SK-N-DZ (cell line): ENCODE measurements at regions not wholly inside any gene's neighbourhood (a gene's known extent, or its start where the extent isn't known, plus 50 kb on each side); places are given as distances from the start of the nearest gene placed in this dataset.
"Not testable (repeated sequence)": the region's sequence is repeated elsewhere in the genome, so short reads cannot be mapped to it uniquely, and the experiment has no call there.

ENCODE experiments used
- DNase-seq: peaks from one replicate; pipeline ENCODE4 v3.0.0-alpha.2; 2015; ENCODE audit warnings: low spot score

DNA sequence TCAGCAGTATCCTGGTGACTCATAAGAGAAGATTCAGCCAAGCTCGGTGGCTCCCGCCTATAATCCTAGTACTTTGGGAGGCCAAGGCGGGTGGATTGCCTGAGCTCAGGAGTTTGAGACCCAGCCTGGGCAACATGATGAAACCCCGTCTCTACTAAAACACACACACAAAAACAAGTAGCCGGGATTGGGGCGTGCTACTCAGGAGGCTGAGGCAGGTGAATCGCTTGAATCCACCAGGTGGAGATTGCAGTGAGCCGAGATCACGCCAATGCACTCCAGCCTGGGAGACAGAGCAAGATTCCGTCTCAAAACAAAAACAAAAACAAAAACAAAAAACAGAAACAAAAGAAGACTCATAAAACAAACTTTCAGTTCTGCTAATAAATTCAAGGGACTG, 551.1 kb upstream of the POT1 start:
- no peak for DNase-seq

DNA sequence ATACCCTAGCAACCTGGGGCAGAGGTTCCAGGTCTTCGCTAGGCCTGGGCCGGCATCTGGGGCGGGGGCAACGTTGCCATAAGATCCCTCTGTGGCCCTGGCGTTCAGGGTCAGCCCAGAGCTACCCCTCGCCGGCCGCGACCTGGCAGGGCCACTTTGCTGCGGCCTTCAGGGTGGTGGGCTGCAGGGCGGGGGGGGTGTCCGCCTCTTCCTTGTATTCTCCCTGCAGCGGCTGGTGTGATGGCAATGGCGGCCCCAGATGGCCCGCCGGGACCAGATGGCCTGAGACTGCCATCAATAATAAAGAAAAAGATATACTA, 539.2 kb upstream of the POT1 start:
- DNase-seq, result no peak

DNA sequence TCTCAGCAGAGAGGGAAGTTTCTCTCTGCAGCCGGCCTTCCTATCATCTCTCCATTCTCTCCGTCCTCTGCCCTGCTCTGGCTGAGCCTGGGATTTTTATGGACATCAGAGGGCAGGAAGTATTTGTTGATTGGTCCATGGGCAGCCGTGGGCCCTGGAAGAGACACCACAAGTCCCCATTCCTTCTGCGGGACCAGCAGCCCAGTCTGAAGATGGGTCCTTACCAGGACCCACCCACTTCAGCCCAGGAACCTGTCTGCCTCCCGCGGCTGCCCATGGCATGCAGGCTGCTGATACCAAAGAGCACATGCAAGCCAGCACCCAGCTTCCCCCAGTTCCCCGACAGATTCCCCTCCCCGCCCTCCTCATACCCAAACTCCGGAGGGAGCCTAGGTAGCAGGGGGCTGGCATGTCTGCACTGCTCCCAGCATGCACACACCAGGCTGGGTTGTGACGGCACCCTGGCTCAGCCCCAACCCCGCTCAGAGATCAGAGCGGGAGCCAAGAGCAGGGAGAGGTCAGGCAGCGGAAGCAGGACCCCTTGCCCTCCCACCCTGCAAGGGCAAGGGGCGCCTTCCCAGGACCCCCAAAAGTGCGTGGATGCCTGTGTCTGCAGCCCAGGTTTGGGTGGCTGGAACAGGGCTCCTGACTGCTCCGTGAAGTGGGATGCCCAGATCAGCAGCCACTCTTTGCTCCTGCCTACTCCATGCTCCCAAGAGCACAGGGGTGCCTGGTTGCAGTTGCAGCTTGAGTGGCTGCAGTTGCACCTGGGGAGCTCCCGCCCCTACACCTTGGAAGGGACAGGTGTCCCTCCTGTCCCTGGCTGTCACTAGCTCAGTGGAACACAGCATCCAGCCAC, 538.6 kb upstream of the POT1 start:
- DNase-seq, result no peak

DNA sequence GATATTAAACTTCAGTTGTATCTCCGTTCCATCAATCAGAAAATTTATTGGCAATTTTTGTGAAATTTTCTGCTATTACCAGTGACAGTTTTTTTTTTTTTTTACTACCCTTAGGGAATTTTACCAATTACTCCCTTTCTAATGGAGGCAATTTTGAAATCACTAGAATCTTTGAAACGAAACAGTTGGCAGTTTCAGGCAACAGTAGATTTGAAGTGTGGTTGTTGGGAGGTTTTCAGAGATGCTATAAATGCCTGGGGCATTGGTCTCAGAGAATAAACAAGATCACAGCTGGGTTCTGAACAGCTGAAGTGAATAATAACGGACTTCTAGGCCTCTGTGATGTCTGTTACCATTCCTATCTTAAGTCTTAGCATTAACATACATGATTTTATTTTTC, 535.9 kb upstream of the POT1 start:
- DNase-seq, result no peak

DNA sequence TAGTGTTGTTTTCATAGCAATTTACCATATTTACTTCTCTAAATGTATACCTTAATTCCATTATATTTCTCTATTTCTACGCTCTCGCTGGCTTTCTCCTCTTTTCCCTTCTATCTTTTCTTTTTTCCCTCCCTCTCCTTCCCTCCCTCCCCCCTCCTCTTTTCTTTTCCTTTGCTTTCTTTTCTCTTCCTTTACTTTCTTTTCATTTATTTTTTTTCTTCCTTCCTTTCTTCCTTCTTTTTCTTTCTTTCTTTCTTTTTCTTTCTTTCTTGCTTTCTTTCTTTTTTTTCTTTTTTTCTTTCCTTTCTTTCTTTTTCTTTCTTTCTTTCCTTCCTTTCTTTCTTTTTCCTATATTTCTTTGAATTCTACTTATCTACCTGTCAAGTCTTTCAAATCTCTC, 533.0 kb upstream of the POT1 start:
- DNase-seq, result no peak

DNA sequence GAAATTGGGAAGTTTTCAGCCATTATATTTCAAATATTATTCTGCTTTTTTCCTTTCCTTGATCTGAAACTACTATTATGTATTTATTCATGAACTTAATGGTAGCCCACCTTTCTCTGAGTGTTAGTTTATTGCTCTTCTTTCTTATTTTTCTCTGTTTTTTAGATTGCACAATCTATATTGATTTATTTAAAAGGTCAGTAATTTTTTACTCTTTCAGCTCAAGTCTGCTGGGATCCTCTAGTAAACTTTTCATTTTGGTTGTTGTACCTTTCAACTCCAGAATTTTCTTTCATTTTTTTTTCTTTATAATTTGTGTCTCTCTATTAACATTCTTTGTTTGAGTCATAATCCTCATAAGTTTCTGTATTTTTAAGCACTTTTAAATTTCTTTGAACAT, 529.4 kb upstream of the POT1 start:
- DNase-seq, result no peak

DNA sequence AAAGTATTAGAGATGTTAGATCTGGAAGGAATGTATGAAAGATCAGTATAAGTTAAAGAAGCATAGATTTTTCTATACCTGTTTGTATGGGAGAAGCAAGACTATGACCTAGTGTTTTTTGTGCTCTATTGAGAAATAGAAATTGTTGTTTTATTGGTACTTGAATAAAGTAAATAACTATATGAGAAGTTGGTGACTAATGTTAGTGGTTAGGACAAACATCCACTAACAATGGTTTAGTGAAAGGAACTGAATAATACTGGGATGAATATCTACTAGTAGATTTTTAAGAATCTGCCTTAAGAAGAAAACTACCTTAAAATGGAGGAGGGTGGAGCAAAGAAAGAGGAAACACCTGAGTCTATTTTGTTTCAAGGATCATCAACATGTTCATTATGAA, 521.1 kb upstream of the POT1 start:
- DNase-seq, result no peak

DNA sequence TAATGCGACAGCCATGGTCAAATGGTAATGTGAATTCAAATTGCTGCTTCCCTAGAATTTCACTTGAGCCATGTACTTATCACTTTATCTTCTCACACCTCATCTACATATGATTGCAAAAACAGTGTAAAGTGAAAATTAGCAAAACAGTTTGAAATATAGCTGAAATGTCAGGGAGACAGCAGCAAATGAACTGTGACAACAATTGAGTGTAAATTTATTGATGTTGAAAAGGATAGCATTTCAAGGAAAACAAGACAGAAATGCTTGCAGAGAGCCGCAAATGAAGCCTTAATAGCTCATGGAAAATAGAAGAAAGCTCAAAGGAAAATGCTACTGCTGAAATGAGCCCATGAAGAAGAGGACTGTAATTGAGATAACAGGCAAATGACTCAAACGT, 516.2 kb upstream of the POT1 start:
- DNase-seq, result no peak

DNA sequence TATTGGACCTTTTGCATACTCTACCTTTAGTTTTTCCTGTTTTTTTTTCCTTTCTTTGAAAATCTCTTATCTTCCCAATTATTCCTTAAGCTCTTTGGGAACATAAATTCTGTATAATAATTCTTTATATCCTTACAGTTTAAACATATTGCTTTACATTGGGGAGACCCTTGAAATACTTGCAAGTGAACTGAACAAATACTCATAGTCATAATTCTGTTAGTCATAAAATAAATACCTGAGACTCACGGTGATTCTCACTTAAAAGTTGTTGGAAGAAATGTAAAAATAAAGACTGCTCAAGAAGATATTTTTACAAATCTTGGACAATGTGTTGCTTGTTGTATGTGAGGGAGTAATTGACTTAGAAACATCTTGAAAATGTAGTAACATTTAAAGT, 515.2 kb upstream of the POT1 start:
- no peak for DNase-seq

DNA sequence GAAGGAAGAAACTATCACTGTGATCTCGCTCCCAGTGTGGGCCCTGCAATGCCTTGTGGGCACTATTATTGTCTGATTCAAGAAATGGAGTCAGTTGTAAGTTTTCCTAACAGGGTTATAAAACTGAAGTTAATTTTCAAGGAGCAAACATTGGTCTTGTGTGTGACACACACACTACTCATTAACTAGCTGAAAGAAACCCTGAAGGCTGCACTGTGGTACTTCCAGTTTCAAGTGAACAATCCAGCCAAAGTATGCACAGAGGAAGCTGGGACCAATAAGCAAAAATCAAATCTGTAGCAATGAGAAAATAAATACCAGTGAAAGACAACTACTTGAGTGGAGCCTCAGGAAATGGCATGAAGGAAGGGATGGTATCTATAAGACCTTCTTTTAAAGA, 506.6 kb upstream of the POT1 start:
- no peak for DNase-seq

DNA sequence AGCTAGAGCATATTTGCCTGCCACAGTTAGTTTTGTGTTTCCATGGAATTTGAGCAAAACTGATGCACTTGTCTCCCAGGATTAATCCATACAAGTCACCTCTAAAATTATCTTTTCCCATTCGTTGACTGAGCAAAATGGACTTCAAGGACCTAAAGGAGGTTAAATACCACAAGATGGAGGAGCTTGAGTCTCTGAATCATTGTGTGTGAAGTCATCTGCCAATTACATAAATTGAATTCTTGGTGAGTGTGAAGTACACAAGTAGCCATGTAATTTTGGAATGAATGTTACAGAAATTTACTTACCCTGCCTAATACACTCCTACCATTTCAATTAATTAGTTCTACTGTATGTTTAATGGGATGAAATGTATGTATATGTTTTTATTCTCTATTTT, 501.7 kb upstream of the POT1 start:
- DNase-seq, result no peak

DNA sequence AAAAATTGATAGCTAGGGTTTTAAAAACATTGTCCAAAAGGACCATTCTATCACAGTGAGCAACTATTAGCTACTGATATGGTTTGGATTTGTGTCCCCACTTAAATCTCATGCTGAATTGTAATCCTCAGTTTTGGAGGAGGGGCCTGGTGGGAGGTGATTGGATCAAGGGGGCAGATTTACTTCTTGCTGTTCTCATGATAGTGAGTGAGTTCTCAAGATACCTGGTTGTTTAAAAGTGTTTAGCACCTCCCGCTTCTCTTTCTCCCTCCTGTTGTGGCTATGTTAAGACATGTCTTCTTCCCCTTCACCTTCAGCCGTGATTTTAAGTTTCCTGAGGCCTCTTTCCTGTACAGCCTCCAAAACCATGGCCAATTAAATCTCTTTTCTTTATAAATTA, 500.4 kb upstream of the POT1 start:
- no peak for DNase-seq

DNA sequence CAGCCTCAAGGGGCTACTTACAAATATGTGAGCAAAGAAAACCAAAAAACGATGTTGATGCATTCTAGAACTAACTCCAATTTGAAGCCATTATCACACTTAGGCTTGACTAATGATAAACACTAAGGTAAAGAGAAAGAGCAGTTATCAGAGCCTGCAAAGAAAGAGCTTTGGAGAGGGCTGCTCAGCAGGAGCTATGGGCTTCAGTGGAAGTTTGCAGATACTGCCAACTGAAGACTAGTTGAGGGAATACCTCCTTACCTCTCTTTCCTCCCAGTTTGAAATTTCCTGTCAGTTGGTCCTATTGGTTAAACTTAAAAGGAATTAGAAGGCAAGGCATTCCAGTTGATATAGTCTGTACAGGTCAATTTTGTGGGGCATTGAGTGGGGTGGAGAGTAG, 498.1 kb upstream of the POT1 start:
- no peak for DNase-seq

DNA sequence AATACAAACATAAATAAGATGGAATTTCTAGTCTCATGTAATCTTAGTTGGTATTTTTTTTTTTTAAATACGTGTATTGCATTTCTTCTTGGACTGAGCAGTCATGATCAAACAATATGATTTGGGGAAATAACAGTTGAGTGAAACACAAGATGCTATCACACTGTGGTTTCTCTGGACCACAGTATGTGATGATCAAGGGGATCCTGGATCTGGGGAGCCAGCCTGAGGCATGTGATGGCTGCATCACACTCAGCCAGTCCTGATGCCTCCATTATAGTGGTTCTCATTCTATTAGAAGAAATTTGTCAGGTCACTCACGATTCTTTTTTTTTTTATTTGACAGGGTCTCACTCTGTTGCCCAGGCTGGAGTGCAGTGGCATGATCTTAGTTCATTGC, 495.9 kb upstream of the POT1 start:
- DNase-seq, result no peak

DNA sequence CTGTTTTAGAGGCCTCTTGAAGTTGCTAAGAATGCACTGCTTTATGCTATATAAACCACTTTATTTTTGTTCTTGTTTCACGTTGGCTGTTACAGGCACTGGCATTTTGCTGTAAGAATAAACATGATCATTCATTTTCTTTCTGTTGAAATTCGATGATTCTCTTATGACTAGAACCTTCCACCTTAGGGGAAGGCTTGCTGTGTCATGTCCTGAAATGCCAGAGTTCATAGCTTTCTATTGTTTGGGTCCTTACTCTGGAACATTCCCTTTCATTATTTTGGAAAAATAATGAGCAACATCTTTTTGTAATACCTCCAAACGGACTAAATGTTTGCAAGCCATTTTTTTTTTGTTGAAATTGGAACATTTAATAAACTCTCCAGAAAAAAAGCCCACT, 495.1 kb upstream of the POT1 start:
- DNase-seq, result no peak

DNA sequence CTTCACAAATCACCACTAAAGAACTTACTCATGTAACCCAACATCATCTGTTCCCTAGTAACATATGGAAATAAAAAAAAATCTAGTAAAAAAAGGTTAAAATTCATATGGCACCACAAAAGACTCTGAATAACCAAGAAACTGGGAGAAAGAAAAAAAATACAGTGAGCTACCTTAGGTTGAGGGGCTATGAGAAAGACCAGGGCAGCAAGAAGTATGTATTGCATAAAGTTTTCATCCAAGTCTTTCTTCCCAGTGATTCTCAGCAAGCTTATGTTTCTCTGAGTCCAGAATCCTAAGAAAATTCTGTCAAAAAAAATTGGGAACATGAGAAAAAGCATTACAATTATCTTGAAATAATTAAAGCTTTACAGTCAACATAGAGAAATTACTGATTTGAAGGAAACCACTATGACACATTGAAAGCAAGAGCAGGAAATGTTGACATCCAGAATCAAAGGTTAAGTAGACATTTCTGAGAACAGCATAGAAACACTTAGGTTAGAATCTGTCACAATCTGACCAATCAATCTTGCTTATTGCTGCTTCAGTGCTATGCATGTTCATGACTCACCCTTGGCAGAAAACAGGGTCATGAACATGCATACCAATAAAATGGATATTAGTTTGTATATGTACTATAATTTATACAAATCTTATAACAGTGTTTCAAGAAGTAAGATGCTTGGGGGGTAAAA, 494.0 kb upstream of the POT1 start:
- no peak for DNase-seq

DNA sequence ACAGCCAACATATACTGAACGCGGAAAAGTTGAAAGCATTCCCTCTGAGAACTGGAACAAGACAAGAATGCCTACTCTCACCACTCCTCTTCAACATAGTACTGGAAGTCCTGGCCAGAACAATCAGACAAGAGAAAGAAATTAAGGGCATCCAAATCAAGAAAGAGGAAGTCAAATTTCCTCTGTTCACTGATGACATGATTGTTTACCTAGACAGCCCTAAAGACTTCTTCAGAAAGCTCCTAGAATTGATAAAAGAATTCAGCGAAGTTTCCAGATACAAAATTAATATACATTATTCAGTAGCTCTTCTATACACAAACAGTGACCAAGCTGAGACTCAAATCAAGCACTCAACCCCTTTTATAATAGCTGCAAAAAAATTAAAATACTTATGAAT, 491.8 kb upstream of the POT1 start:
- DNase-seq, result not testable (repeated sequence)

DNA sequence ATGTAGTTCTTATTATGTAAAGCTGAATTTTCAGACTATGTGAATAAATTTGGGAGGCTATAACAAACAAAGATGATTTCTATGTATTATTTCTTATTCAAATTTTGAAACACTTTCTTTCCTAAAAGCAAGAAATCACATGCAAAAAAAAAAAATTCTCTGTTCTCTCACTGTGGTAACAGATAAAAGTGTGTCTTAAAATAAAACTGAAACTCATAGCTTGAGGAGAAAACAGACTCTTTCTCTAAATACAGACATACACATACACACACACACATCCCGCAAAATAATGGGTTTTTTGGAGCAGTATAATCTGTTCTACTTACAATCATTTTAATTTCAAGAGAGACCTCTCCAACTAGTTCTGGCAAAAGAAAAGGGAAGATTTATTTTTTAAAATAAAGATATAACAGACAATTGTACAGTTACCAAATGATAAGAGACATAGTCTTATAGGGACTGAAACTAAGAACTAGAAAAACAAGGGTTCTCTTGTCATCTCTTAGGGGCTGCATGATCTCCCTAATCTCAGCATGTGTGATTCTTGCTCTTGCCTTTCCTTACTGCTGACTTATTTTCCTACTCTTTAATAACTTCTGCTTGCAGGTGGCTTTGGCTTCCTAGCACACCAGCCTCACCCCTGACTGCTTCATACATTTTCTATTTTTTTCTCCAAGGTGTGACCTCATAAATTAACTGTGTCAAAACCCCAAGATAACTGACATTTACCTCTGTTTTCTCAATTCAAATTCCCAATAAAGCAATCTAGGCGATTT, 483.5 kb upstream of the POT1 start:
- no peak for DNase-seq

DNA sequence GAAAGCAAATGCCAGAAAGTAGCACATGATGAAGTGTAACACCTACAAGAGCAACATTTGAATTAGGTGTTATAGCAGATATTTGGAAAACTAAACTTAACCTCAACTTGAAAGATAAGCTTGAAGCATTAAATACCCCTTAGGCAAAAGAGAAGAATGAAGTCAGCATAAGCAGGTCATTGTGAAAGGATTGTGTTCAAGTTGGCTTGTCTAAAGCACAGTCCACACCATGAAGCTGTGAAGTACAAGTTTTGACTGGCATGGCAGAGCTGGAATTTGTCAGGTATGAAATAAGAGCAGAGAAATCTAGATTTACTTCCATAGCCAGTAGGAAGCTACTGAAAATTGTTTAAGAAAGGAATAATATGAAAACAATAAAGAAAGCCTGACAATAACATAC, 480.3 kb upstream of the POT1 start:
- DNase-seq, result no peak

DNA sequence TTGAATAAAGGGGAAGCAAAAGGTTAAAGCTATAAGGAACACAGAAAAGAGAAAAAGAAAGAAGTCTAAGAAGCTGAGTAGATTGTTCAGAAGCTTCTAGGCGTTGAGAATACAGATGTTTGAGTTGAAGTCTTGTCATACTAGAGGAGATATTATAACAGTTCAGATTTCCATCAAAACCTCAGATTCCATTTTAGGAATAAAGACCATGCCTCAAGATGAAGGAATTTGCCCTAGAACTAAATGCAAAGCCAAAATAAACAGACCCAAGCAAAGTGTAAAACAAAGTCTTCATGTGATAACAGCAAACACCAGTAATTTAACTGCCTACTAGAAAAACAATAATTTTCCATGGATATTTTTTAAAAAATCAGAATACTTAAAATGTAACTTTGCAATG, 476.5 kb upstream of the POT1 start:
- DNase-seq, result no peak

DNA sequence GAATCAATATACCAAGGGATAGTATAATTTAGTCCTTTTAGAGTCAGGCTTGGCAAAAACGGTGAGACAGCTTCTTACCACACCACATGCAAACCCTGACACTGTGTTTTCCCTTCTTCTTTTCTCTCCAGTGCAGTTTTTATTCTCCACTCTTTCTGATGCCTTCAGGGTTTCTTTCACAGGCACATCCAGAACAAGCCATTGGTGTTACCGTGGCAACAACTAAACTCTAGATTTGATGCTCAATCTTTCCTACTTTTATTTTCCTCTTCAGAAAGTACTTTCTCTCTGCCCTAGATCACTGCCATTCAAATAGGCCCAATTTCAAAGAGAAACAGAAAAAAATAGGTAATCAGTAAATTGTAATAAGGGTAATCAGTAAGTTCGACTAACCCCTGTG, 469.8 kb upstream of the POT1 start:
- no peak for DNase-seq

DNA sequence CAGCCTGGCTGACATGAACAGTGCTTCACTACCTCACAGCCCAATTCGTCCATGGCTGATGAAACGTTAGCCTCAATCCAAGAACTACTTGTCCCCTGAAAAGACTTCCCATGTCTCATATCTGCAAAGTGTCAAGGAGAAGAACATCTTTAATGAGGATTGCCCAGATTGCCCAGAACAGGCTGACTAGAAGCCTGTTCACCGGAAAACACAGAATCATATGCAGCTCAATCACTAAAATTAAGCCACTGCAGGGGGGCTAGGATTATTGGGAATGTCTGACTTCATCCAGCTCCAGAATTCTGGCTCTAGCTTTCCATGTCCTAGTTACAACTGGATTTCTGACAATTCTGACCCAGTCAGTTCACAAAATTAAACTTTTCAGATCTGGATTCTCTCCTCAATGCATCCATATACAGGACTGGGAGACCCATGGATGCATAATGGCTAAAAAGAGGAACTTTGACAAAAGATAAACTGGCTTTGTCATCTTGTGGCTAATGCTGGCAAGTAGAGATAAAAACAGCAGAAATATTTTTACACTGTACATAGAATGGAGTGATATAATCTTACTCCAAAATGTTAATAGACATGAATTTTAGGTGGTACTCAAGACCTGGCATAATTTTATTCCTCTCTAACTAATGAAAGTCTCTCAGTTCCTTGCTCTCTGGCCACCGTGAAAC, 467.0 kb upstream of the POT1 start:
- no peak for DNase-seq
